Neural cell (in vitro differentiated cells): ENCODE measurements at regions not wholly inside any gene's neighbourhood (a gene's known extent, or its start where the extent isn't known, plus 50 kb on each side); places are given as distances from the start of the nearest gene placed in this dataset.

Source experiments
- H2AFZ ChIP-seq: fragments of 200-600, 300-800 bp; sonication (generic), shearing (Covaris generic); 2 replicates; pipeline ENCODE4 v1.6.0; 2014; ENCODE audit warnings: low read depth, mild to moderate bottlenecking, antibody characterized with exemption, low read length, moderate library complexity
- H3F3A ChIP-seq: fragments of 200-600 bp; shearing (Covaris generic); 2 replicates; pipeline ENCODE4 v1.6.1; 2016; ENCODE audit warnings: mild to moderate bottlenecking, moderate library complexity, mixed read lengths, antibody characterized with exemption, low read length; ENCODE audit not compliant: insufficient read depth, poor library complexity, severe bottlenecking
- H3K27ac ChIP-seq: fragments of 200-600, 300-800 bp; sonication (generic), shearing (Covaris generic); 2 replicates; pipeline ENCODE4 v1.5.1; 2014; ENCODE audit warnings: mild to moderate bottlenecking, low read length, moderate library complexity
- H3K27me3 ChIP-seq: fragments of 300-800, 200-600 bp; sonication (generic), shearing (Covaris generic); 2 replicates; pipeline ENCODE4 v1.6.0; 2014; ENCODE audit warnings: mild to moderate bottlenecking, low read depth, low read length, moderate library complexity; ENCODE audit not compliant: insufficient read depth
- H3K36me3 ChIP-seq: fragments of 300-800, 200-600 bp; sonication (generic), shearing (Covaris generic); 2 replicates; pipeline ENCODE4 v1.5.1; 2014; ENCODE audit warnings: mild to moderate bottlenecking, antibody characterized with exemption, low read length, moderate library complexity; ENCODE audit not compliant: insufficient read depth
- H3K4me2 ChIP-seq: fragments of 300-800, 200-600 bp; sonication (generic), shearing (Covaris generic); 2 replicates; pipeline ENCODE4 v1.6.0; 2014; ENCODE audit warnings: mild to moderate bottlenecking, low read length
- H3K4me3 ChIP-seq: fragments of 300-800, 200-600 bp; sonication (generic), shearing (Covaris generic); 2 replicates; pipeline ENCODE4 v1.5.1; 2014; ENCODE audit warnings: mild to moderate bottlenecking, low read length, moderate library complexity
- H3K79me2 ChIP-seq: fragments of 200-600 bp; shearing (Covaris generic); replicated peaks from 2 replicates; pipeline ENCODE4 v1.6.0; 2014; ENCODE audit warnings: mild to moderate bottlenecking, low read length, moderate library complexity; ENCODE audit not compliant: insufficient read depth
- H3K9ac ChIP-seq: fragments of 300-800, 200-600 bp; sonication (generic), shearing (Covaris generic); 2 replicates; pipeline ENCODE4 v1.6.1; 2016; ENCODE audit warnings: mild to moderate bottlenecking, low read length, mixed read lengths
- H3K9me2 ChIP-seq: fragments of 200-600 bp; shearing (Covaris generic); 2 replicates; pipeline ENCODE4 v1.6.1; 2016; ENCODE audit warnings: mild to moderate bottlenecking, low read length, mixed read lengths; ENCODE audit not compliant: insufficient read depth
- H3K9me3 ChIP-seq: fragments of 200-600, 300-800 bp; sonication (generic), shearing (Covaris generic); 2 replicates; pipeline ENCODE4 v1.6.1; 2016; ENCODE audit warnings: mild to moderate bottlenecking, mixed run types, low read length, moderate library complexity, mixed read lengths
- H4K20me1 ChIP-seq: fragments of 200-600 bp; shearing (Covaris generic); 2 replicates; pipeline ENCODE4 v1.6.1; 2016; ENCODE audit warnings: mild to moderate bottlenecking, mixed run types; ENCODE audit not compliant: insufficient read depth
- CTCF ChIP-seq: fragments of 450-650 bp; IDR thresholded peaks from 2 replicates; pipeline ENCODE4 v1.5.1; 2014; ENCODE audit warnings: antibody characterized with exemption, mild to moderate bottlenecking, moderate library complexity; ENCODE audit not compliant: poor library complexity, severe bottlenecking
- EP300 ChIP-seq: fragments of 450-650 bp; conservative IDR thresholded peaks from 2 replicates; pipeline ENCODE4 v1.6.1; 2014; ENCODE audit warnings: antibody characterized with exemption, mild to moderate bottlenecking, moderate library complexity; ENCODE audit not compliant: poor library complexity, severe bottlenecking
- EZH2 ChIP-seq: fragments of 200-600, 300-800 bp; shearing (Covaris generic), sonication (generic); IDR thresholded peaks from 2 replicates; pipeline ENCODE4 v1.6.1; 2014; ENCODE audit warnings: antibody characterized with exemption, low read length, borderline replicate concordance, mild to moderate bottlenecking; ENCODE audit not compliant: insufficient read depth, poor library complexity, severe bottlenecking
- MXI1 ChIP-seq: fragments of 450-650 bp; conservative IDR thresholded peaks from 2 replicates; pipeline ENCODE4 v1.6.1; 2014; ENCODE audit warnings: antibody characterized with exemption, mild to moderate bottlenecking; ENCODE audit not compliant: poor library complexity, severe bottlenecking
- POLR2AphosphoS5 ChIP-seq: IDR thresholded peaks from 2 replicates; pipeline ENCODE4 v1.6.1; 2012
- RAD21 ChIP-seq: fragments of 450-650 bp; conservative IDR thresholded peaks from 2 replicates; pipeline ENCODE4 v1.6.1; 2014; ENCODE audit warnings: antibody characterized with exemption, mild to moderate bottlenecking, moderate library complexity
- REST ChIP-seq: IDR thresholded peaks from 2 replicates; pipeline ENCODE4 v1.6.1; 2012; ENCODE audit warnings: borderline replicate concordance
- SMC3 ChIP-seq: fragments of 450-650 bp; conservative IDR thresholded peaks from 2 replicates; pipeline ENCODE4 v1.6.1; 2014; ENCODE audit warnings: antibody characterized with exemption, mild to moderate bottlenecking, moderate library complexity; ENCODE audit not compliant: poor library complexity
- TAF1 ChIP-seq: IDR thresholded peaks from 2 replicates; pipeline ENCODE4 v1.6.1; 2012; ENCODE audit warnings: low read depth

GRCh38 chr6:134853111-134854055 lies 96.5 kb downstream of the ALDH8A1 start:
- H3K9me2 ChIP-seq: no peaks in the 10 kb centered on the region
- no peaks in the 10 kb centered on the region for H3K79me2 ChIP-seq
- no peak overlapping the region for H2AFZ ChIP-seq
- no peak overlapping the region for H3K27ac ChIP-seq
- no peak overlapping the region for H3K4me3 ChIP-seq
- H3K4me2 ChIP-seq: no peak overlapping the region
- H3K9me3 ChIP-seq: no peaks in the 10 kb centered on the region
- no peaks in the 10 kb centered on the region for H3F3A ChIP-seq
- no peaks in the 10 kb centered on the region for H3K36me3 ChIP-seq
- TF ChIP-seq SMC3: no peak
- no peak for TF ChIP-seq REST
- TF ChIP-seq TAF1: no peak
- no peak for TF ChIP-seq POLR2AphosphoS5
- no peak for TF ChIP-seq MXI1
- no peak for TF ChIP-seq EZH2
- TF ChIP-seq EP300: no peak
- no peak for TF ChIP-seq RAD21
- no peak for TF ChIP-seq CTCF
- no peaks in the 10 kb centered on the region for H4K20me1 ChIP-seq
- no peak overlapping the region for H3K9ac ChIP-seq
- H3K27me3 ChIP-seq: no peaks in the 10 kb centered on the region

- Histone ChIP-seq H3K4me3 (no peak overlapping the region), H3K27me3 (no peaks in the 10 kb centered on the region), H3K9ac (no peak overlapping the region), H4K20me1 (no peaks in the 10 kb centered on the region), H3K9me3 (no peaks in the 10 kb centered on the region), H2AFZ (no peak overlapping the region), H3F3A (no peaks in the 10 kb centered on the region), H3K27ac (no peak overlapping the region), H3K9me2 (no peaks in the 10 kb centered on the region), H3K36me3 (no peaks in the 10 kb centered on the region), H3K79me2 (no peaks in the 10 kb centered on the region), H3K4me2 (no peak overlapping the region)
- TF ChIP-seq MXI1 (no peak), CTCF (no peak), POLR2AphosphoS5 (no peak), EZH2 (no peak), RAD21 (no peak), REST (no peak), EP300 (no peak), SMC3 (no peak), TAF1 (no peak)
These were observed 98.4 kb downstream of the ALDH8A1 start for GRCh38 chr6:134851548-134851947.
